ENCODE measurements at regions not wholly inside any gene's neighbourhood (a gene's known extent, or its start where the extent isn't known, plus 50 kb on each side); places are given as distances from the start of the nearest gene placed in this dataset.

DNA sequence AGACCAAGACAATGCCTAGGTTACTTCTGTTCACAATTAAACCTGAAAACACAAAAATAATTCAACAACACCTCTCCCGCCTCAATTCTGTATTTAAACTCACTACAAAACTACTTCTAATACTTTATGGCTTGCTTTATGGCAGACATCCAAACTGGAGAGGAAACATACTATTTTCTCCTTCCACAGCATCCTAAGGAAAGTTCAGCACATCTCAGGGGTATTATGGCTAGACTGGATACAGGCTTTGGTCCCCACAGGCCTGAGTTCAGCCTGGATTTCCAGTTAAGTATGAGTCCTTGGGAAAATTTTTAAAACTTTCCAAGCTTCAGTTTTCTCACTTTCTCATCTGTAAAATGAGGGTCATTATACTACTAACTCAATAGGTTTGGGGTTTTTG is 480.2 kb downstream of the CAAP1 start:
- TF ChIP-seq SIN3A (IDR thresholded peaks at IDR 0.05; ENCODE audit: borderline replicate concordance, insufficient read depth, low read depth, low read length) (no peak), POLR2AphosphoS5 (IDR thresholded peaks at IDR 0.05; ENCODE audit: low read depth, low read length) (no peak)
- TF ChIP-seq, protein P1, sequence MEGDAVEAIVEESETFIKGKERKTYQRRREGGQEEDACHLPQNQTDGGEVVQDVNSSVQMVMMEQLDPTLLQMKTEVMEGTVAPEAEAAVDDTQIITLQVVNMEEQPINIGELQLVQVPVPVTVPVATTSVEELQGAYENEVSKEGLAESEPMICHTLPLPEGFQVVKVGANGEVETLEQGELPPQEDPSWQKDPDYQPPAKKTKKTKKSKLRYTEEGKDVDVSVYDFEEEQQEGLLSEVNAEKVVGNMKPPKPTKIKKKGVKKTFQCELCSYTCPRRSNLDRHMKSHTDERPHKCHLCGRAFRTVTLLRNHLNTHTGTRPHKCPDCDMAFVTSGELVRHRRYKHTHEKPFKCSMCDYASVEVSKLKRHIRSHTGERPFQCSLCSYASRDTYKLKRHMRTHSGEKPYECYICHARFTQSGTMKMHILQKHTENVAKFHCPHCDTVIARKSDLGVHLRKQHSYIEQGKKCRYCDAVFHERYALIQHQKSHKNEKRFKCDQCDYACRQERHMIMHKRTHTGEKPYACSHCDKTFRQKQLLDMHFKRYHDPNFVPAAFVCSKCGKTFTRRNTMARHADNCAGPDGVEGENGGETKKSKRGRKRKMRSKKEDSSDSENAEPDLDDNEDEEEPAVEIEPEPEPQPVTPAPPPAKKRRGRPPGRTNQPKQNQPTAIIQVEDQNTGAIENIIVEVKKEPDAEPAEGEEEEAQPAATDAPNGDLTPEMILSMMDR (IDR thresholded peaks at IDR 0.05): no peak
- TF ChIP-seq, protein P2, sequence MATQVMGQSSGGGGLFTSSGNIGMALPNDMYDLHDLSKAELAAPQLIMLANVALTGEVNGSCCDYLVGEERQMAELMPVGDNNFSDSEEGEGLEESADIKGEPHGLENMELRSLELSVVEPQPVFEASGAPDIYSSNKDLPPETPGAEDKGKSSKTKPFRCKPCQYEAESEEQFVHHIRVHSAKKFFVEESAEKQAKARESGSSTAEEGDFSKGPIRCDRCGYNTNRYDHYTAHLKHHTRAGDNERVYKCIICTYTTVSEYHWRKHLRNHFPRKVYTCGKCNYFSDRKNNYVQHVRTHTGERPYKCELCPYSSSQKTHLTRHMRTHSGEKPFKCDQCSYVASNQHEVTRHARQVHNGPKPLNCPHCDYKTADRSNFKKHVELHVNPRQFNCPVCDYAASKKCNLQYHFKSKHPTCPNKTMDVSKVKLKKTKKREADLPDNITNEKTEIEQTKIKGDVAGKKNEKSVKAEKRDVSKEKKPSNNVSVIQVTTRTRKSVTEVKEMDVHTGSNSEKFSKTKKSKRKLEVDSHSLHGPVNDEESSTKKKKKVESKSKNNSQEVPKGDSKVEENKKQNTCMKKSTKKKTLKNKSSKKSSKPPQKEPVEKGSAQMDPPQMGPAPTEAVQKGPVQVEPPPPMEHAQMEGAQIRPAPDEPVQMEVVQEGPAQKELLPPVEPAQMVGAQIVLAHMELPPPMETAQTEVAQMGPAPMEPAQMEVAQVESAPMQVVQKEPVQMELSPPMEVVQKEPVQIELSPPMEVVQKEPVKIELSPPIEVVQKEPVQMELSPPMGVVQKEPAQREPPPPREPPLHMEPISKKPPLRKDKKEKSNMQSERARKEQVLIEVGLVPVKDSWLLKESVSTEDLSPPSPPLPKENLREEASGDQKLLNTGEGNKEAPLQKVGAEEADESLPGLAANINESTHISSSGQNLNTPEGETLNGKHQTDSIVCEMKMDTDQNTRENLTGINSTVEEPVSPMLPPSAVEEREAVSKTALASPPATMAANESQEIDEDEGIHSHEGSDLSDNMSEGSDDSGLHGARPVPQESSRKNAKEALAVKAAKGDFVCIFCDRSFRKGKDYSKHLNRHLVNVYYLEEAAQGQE (IDR thresholded peaks at IDR 0.05; ENCODE audit: insufficient read depth in 1 of 2, low read depth in 2 of 2, low read length in 1 of 2): no peak
